ENCODE measurements at regions not wholly inside any gene's neighbourhood (a gene's known extent, or its start where the extent isn't known, plus 50 kb on each side); places are given as distances from the start of the nearest gene placed in this dataset.
"Not testable (repeated sequence)": the region's sequence is repeated elsewhere in the genome, so short reads cannot be mapped to it uniquely, and the experiment has no call there.

DNA sequence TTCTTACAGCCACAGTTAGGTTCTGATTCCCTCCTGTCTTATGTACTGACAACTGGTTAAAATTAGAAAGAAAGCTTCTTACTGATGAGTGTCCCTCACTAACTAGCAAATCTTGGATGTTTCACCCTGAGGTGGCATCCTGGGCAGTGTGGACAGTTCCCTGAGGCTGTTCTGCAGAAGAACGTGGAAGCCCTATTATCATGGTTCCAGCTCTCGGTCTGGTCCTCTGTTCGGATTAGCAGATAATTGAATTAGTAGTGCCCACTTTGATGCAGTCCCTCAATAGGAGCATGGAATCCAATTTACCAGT, 381.7 kb upstream of the NT5C1B start:
- H3K4me1 ChIP-seq, result no peaks in the 10 kb centered on the region
- no peak overlapping the region for H3K4me3 ChIP-seq
- no peaks in the 10 kb centered on the region for H3K9me3 ChIP-seq
- 90% methylated on average over 3 of the region's 3 CpGs for WGBS
- DNase-seq (ENCODE audit: low spot score in 2 of 2), result no peak
- no peaks in the 10 kb centered on the region for H3K27me3 ChIP-seq
- H3K36me3 ChIP-seq, result no peaks in the 10 kb centered on the region
- no peak for TF ChIP-seq EP300 (IDR thresholded peaks at IDR 0.05)
- TF ChIP-seq, protein P1, sequence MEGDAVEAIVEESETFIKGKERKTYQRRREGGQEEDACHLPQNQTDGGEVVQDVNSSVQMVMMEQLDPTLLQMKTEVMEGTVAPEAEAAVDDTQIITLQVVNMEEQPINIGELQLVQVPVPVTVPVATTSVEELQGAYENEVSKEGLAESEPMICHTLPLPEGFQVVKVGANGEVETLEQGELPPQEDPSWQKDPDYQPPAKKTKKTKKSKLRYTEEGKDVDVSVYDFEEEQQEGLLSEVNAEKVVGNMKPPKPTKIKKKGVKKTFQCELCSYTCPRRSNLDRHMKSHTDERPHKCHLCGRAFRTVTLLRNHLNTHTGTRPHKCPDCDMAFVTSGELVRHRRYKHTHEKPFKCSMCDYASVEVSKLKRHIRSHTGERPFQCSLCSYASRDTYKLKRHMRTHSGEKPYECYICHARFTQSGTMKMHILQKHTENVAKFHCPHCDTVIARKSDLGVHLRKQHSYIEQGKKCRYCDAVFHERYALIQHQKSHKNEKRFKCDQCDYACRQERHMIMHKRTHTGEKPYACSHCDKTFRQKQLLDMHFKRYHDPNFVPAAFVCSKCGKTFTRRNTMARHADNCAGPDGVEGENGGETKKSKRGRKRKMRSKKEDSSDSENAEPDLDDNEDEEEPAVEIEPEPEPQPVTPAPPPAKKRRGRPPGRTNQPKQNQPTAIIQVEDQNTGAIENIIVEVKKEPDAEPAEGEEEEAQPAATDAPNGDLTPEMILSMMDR (IDR thresholded peaks at IDR 0.05), result no peak
- no peak for TF ChIP-seq POLR2AphosphoS5 (IDR thresholded peaks at IDR 0.05)
- TF ChIP-seq POLR2A (IDR thresholded peaks at IDR 0.05), result no peak
- no peak overlapping the region for H3K27ac ChIP-seq

- H3K9me3 ChIP-seq, result no peaks in the 10 kb centered on the region
- H3K27ac ChIP-seq, result no peak overlapping the region
- no peak for DNase-seq (ENCODE audit: low spot score in 2 of 2)
- 27% methylated on average over 1 of the region's 1 CpG for WGBS
- no peak overlapping the region for H3K4me3 ChIP-seq
- no peaks in the 10 kb centered on the region for H3K4me1 ChIP-seq
- H3K36me3 ChIP-seq, result no peaks in the 10 kb centered on the region
- no peak for TF ChIP-seq EP300 (IDR thresholded peaks at IDR 0.05)
- TF ChIP-seq POLR2A (IDR thresholded peaks at IDR 0.05), result no peak
- no peak for TF ChIP-seq POLR2AphosphoS5 (IDR thresholded peaks at IDR 0.05)
- TF ChIP-seq, protein P1 (IDR thresholded peaks at IDR 0.05), result no peak
- H3K27me3 ChIP-seq, result no peaks in the 10 kb centered on the region
Observed at GRCh38 chr2:18966131-18966530, 376.8 kb upstream of the NT5C1B start.

GRCh38 chr2:18963739-18964256, 374.4 kb upstream of the NT5C1B start:
- WGBS, result 95% methylated on average over 3 of the region's 3 CpGs
- H3K36me3 ChIP-seq; H3K27me3 ChIP-seq; H3K9me3 ChIP-seq; H3K4me1 ChIP-seq; H3K4me3 ChIP-seq; H3K27ac ChIP-seq; DNase-seq (ENCODE audit: low spot score in 2 of 2): not testable (repeated sequence)

GRCh38 chr2:18961991-18962421, 372.6 kb upstream of the NT5C1B start:
- no peaks in the 10 kb centered on the region for H3K27me3 ChIP-seq
- DNase-seq (ENCODE audit: low spot score in 2 of 2), result no peak
- H3K9me3 ChIP-seq, result no peaks in the 10 kb centered on the region
- H3K4me3 ChIP-seq, result no peak overlapping the region
- 92% methylated on average over 14 of the region's 14 CpGs for WGBS
- TF ChIP-seq POLR2A (IDR thresholded peaks at IDR 0.05) (no peak), EP300 (IDR thresholded peaks at IDR 0.05) (no peak), POLR2AphosphoS5 (IDR thresholded peaks at IDR 0.05) (no peak)
- TF ChIP-seq, protein P1 (IDR thresholded peaks at IDR 0.05), result no peak
- no peak overlapping the region for H3K27ac ChIP-seq
- no peaks in the 10 kb centered on the region for H3K4me1 ChIP-seq
- H3K36me3 ChIP-seq, result no peaks in the 10 kb centered on the region

- TF ChIP-seq, protein P1 (IDR thresholded peaks at IDR 0.05), result no peak
- TF ChIP-seq POLR2AphosphoS5 (IDR thresholded peaks at IDR 0.05) (no peak), POLR2A (IDR thresholded peaks at IDR 0.05) (no peak), EP300 (IDR thresholded peaks at IDR 0.05) (no peak)
- no peak overlapping the region for H3K4me3 ChIP-seq
- no peaks in the 10 kb centered on the region for H3K9me3 ChIP-seq
- no peaks in the 10 kb centered on the region for H3K36me3 ChIP-seq
- no peak for DNase-seq (ENCODE audit: low spot score in 2 of 2)
- H3K27ac ChIP-seq, result no peak overlapping the region
- no peaks in the 10 kb centered on the region for H3K4me1 ChIP-seq
- no peaks in the 10 kb centered on the region for H3K27me3 ChIP-seq
Observed at GRCh38 chr2:18959952-18960717, 370.8 kb upstream of the NT5C1B start.

- Histone ChIP-seq H3K36me3 (no peaks in the 10 kb centered on the region), H3K9me3 (peaks cover 3% of the 10 kb centered on the region), H3K27ac (no peak overlapping the region), H3K4me1 (no peaks in the 10 kb centered on the region), H3K4me3 (no peak overlapping the region), H3K27me3 (no peaks in the 10 kb centered on the region)
- TF ChIP-seq, protein P1 (IDR thresholded peaks at IDR 0.05), result no peak
- TF ChIP-seq POLR2AphosphoS5 (IDR thresholded peaks at IDR 0.05) (no peak), POLR2A (IDR thresholded peaks at IDR 0.05) (no peak), EP300 (IDR thresholded peaks at IDR 0.05) (no peak)
- DNase-seq (ENCODE audit: low spot score in 2 of 2), result no peak
- 96% methylated on average over 1 of the region's 1 CpG for WGBS
Observed at GRCh38 chr2:18959200-18959599, 369.8 kb upstream of the NT5C1B start.

Data from suprapubic skin (tissue), 4 donors.